Left kidney (tissue), 1 donor: ENCODE measurements at regions not wholly inside any gene's neighbourhood (a gene's known extent, or its start where the extent isn't known, plus 50 kb on each side); places are given as distances from the start of the nearest gene placed in this dataset.

Source experiments
- DNase-seq: peaks from one replicate; pipeline ENCODE4 v3.0.0-alpha.2; 2013

- no peak for DNase-seq
Observed at GRCh38 chr6:120924214-120924613, 410.1 kb downstream of the TBC1D32 start.

GRCh38 chr6:120918137-120918536, 416.1 kb downstream of the TBC1D32 start:
- no peak for DNase-seq

- DNase-seq: no peak
Observed at GRCh38 chr6:120916844-120917243, 417.4 kb downstream of the TBC1D32 start.

GRCh38 chr6:120913486-120913885, 420.8 kb downstream of the TBC1D32 start:
- no peak for DNase-seq

GRCh38 chr6:120908767-120909166, 425.5 kb downstream of the TBC1D32 start:
- no peak for DNase-seq

GRCh38 chr6:120903836-120904235, 430.4 kb downstream of the TBC1D32 start:
- DNase-seq: no peak

GRCh38 chr6:120899932-120900331, 434.3 kb downstream of the TBC1D32 start:
- no peak for DNase-seq

- DNase-seq: no peak
Observed at GRCh38 chr6:120894077-120894476, 440.2 kb downstream of the TBC1D32 start.

- peak; percentile 13 for DNase-seq
Observed at GRCh38 chr6:120876931-120877330, 457.3 kb downstream of the TBC1D32 start.

GRCh38 chr6:120876424-120876823, 457.9 kb downstream of the TBC1D32 start:
- DNase-seq: no peak

GRCh38 chr6:120875900-120876299, 458.4 kb downstream of the TBC1D32 start:
- no peak for DNase-seq

GRCh38 chr6:120874422-120874821, 459.9 kb downstream of the TBC1D32 start:
- no peak for DNase-seq

- DNase-seq: no peak
Observed at GRCh38 chr6:120873125-120873865, 461.0 kb downstream of the TBC1D32 start.

GRCh38 chr6:120872262-120872578, 462.1 kb downstream of the TBC1D32 start:
- no peak for DNase-seq

GRCh38 chr6:120871416-120872261, 462.6 kb downstream of the TBC1D32 start:
- no peak for DNase-seq

GRCh38 chr6:120869397-120869796, 464.9 kb downstream of the TBC1D32 start:
- peak; percentile 39 for DNase-seq

- no peak for DNase-seq
Observed at GRCh38 chr6:120857422-120857821, 476.9 kb downstream of the TBC1D32 start.

- no peak for DNase-seq
Observed at GRCh38 chr6:120854583-120854982, 479.7 kb downstream of the TBC1D32 start.

- no peak for DNase-seq
Observed at GRCh38 chr6:120853489-120853888, 480.8 kb downstream of the TBC1D32 start.

GRCh38 chr6:120852293-120852849, 481.9 kb downstream of the TBC1D32 start:
- no peak for DNase-seq

GRCh38 chr6:120826253-120826652, 508.0 kb downstream of the TBC1D32 start:
- peak; percentile 28 for DNase-seq

GRCh38 chr6:120816794-120817193, 517.5 kb downstream of the TBC1D32 start:
- no peak for DNase-seq

- DNase-seq: peak; percentile 27
Observed at GRCh38 chr6:120805276-120805675, 529.0 kb downstream of the TBC1D32 start.
